Dermis blood vessel endothelial cell (primary cell): ENCODE measurements at regions not wholly inside any gene's neighbourhood (a gene's known extent, or its start where the extent isn't known, plus 50 kb on each side); places are given as distances from the start of the nearest gene placed in this dataset.

Experiments used
- DNase-seq: peaks from one replicate; pipeline ENCODE4 v3.0.0; 2010

DNA sequence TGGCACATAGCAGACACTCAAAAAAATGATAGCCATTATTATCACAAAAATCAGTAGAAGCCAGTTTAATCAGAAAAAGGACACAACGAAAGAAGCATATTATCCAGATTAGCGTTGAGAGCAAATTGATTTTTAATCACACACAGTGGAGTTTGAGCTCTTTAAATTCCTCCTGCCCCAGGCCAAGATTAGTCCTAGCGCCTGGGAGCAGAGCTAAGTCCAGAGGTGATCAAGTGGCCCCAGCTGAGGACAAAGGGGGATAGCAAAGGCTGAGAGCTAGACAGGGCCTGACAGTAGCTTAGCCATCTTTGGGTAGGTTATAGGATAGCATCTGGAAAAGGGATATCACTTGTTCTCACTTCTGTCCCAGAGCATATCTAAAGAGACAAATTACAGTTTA lies 133.6 kb downstream of the NXPE2 start:
- DNase-seq = no peak

DNA sequence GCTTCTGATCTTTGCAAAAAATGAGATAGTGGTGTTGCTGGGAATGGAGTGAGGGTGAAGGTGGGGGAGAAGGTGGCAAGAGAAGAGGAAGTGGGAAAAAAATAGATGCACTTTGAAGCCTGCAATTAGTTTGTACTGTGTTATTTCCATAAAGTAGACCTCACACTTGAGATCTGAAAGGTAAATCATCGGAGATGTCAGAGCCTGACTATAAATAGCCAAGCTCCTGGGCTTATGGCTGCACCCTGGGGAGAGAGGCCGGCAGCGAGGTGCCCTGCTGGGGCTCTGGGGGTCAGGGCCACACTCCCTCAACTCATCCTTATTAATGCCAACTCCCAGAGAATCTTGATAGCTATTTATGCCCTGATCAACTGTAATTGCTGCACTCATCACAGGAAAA lies 134.4 kb downstream of the NXPE2 start:
- DNase-seq = no peak

DNA sequence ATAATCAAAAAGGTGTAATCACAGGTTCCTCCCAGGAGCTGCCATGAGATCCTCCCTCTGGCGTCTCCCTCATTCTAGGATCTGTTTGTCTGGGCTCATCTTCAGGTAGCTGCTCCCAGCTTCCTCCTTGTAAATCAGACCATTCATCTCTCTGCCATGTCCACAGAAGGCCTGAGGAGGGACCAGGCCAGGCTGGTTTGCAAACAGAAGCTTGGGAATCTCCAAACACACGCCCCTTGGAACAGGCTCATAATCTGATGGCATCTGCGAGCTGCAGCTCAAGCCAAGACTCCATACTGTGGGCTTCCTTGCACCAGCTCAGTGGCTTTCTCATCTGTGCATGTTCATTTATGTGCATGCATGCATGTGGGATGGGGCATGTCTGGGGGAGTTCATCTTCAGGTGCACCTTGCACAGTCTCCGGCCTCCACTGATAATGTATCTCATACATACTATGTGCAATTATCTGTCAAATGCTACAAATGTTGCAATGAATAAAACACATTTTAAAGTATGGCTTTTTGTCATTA lies 134.9 kb downstream of the NXPE2 start:
- DNase-seq = no peak

DNA sequence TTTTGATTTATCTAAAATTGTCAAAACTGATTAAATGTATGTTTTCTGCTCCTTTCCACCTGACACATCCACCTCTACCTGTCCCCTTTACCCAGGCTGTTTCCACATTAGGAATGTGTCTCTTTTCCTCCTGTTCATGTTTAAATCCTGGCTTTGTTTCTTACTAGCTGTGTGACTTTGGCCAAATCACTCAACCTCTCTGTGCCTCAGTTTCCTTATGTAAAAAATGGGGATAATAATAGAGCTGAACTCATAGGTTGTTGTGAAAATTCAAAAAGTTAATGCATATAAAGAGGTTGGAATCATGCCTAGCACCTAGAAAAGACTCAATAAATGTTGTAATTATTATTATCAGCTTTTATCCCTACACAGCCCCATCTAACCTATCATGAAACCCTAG lies 136.8 kb downstream of the NXPE2 start:
- no peak for DNase-seq

DNA sequence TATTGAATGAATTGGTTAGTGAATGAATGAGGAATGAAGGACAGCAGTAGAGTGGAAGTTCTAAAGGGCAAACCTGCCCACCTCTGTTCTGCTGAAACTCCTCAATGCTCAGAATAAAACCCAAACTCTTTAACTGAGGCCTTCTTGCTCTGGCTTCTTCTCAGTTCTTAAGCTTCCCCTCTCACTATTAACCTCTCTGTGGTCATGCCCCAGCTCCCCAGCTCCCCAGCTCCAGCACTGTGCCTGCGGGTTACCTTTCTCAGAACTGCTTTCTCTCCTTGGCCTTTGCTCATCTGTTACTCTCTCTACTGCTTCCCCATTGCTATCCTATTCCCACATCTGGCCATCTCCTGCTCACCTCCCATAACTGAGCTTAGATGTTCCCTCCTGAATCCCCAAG lies 137.4 kb downstream of the NXPE2 start:
- no peak for DNase-seq

DNA sequence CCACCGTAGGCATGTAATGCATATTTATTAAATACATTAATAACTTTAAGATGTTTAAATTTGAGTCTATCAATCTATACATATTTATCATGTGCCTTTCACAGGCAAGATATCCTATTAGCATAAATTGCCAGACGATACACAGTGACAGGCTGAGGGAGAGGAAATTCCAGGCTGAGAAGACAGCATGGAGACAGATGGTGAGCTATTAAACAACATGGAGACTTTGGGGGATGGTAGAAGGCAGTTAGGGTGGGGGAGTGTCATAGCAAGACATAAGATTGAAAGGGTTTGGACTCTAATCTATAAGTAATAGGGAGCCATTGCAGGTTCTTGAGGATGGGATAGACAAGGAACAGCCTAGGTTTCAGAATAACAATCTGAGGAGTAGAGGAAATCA lies 138.5 kb downstream of the NXPE2 start:
- DNase-seq = no peak

DNA sequence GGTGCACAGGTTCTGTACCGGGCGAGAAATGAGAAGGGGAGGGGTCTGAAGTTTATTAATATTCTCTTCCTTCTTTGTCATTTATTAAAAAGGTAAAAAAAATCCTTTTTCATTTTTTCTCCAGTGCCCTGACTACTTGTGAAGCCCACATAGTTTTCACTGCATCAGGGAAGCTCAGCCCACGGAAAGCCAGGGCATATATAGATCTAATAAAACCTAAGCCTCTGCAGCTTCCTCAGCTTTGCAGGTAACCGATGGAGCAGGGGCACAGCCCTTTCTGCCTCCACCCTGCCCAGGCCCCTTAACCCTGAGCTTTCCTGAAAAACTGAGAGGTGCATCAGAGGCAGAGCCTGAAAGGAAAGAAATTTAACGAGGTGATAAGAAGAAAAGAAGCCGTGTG lies 140.1 kb downstream of the NXPE2 start:
- no peak for DNase-seq

DNA sequence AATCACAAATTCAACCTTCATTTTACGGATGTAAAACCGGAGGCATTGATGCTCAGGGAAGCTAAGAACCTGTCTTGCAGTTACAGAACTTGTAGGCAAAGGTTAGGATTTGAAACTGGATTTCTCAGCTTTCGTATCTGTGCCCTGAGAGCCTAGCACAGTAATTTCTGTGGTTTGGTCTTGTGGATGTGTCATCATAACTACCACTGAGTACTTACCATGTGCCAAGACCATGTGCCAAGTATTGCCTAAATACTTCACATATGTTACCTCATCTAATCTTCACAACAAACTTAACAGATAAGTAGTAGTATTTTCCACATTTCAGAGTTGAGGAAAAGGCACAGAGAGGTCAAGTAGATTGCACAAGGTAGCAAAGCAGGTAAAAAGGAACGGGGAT lies 140.7 kb downstream of the NXPE2 start:
- no peak for DNase-seq

DNA sequence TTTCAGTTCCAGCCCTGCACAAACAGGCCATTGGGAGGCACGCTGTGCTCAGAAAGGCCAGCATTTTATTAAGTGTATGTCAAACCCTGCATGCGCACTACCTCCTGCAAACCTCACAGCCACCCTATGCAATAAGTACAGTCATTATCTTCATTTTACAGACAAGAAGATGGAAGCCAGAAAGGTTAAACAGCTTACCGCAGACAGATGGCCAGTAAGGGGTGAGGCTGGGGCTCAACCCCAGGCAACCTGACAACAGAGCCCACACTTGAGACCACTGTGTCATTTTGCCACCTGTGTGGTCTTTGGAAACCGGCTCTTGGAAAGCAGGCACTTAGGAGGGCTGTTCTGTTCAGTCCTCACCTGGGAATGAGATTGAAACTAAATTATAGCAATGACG lies 142.3 kb downstream of the NXPE2 start:
- DNase-seq = no peak

DNA sequence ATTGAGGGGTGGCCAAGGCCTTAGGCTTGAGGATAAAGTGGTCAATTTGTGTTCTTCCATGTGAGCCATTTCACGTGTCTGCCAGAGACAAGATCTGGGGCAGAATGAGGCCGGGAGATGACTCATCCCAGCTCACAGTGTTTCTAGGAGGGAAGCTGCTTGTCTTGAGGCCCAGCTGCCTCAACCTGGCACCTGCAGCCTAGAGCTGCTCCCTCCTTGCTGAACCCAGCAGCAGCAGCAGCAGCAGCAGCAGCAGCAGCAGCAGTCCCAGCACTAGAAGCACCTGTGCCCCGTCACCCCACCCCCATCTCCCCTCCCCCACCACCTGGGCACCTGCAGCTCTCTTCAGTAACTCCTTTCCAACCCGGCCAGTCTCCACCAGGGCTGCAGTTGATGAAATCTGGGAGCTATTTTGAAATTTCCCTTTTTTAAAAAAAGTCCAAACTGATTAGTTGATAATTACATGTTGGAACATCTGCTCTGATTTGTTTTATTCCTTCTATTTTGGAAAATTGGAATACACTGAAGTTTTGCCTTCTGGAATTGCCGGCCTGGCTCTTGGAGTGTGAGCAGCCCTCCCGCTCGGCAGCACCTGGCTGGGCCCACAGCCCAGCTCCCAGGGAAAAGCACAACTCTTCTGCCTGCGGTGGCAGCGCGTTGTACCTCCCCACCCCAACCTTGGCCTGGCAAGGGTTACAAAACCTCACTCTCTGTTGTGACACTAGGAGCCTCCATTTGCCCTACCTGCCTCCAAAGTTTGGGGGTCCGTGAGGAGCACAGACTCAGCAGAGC lies 143.5 kb downstream of the NXPE2 start:
- no peak for DNase-seq

DNA sequence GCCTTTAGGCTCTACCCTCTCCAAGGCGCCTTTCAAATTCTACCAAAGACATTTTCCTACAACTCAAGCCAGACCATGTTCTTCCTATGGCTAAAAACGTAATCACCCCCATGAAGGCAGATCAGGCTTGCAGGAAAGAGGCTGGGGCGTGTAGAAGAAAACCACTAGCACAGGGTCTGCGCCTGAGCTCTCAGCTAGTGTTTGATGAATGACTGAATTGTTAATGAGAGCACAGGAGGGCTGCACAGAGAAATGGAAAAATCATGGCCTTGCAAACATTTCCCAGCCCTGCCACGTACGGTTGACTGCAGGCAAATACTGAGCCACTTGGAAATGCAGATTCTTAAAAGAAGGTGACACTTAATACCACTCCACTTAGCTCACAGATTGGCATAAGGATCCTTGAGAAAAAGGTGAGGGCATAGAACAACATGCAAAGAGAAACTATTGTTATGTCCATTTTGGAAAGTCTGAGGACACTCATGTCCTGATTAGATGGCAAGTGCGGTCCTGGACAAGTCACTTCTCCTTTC lies 148.6 kb downstream of the NXPE2 start:
- no peak for DNase-seq

DNA sequence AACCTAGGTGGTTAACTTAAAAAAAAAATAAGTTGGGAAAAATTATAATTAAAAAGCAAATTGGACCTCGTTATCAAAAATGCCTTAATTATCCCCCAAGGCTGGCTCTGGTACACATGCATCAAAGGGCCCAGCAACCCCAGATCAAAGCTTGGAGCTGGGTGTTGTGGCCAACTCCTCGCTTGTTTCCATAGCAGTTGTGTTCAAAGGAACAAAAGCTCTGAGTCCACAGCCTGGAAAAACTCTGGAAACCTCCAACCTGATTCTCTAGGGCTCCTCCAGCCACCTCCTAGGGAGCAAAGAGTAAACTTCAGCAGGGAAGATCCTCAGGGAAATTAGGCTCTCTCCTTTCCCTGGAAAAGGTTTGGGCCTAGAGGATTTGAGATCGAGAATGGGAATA lies 149.4 kb downstream of the NXPE2 start:
- no peak for DNase-seq

DNA sequence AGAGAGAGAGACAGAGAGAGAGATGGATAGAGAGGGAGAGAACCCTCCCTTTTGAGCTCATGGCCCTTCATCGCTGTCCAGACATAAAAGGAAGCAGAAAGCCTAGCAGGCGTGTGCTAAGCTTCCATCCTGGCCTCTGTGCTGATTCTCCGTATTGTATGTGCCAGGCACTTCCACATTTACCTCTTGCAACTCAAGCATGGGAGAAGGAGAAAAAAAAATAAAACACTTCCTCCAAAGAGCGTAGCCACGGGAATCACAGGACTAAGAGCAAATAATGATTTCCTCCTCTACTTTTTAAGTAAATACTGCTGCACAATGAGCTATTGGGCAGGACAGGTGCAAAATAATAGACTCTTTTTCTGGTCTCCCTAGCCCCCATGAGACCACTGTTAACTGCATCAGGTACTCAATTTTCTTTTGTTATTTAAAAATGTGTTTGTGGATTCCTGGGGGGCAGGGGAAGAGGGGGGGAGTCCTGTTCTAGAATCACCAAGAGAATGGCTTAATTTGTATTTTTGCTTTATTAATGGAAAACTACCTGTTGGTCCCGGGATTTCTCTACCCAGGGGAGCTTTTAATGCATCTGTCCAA lies 154.3 kb downstream of the NXPE2 start:
- DNase-seq = no peak

DNA sequence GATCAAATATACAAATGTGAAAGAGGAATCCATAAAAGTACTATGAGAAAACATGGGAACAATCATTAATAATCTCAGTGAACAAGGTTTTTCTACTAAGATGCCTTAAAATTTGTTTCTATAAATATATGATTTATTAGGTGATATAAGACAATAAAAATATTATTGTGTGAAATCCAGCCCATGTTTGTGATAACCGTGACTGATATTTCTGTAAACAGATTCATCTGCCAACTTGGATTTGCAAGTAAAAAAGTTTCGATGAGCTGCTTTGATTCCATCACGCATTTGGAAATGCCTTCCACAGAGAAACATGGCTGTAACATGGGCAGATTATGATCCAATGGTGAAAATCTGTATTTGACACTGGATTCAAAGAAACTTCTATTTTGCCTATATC lies 157.8 kb downstream of the NXPE2 start:
- no peak for DNase-seq

DNA sequence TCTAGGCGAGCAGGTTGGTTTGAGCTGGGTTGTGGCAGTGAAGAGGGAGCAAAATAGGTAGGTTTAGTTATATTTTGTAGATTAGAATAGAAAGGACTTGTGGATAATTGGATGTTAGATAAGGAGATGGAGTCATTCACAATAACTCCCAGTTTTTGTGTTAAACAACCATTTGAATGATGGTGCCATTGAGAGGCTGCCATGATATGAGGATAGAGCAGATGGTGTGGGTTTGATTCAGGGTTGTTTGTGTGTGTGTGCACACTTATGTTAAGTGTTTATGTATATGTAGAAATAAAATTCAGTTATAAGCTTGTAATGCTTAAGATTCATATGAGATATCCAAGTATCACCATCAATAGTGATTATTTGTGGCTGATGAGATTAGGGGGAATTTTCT lies 166.6 kb downstream of the NXPE2 start:
- DNase-seq = no peak

DNA sequence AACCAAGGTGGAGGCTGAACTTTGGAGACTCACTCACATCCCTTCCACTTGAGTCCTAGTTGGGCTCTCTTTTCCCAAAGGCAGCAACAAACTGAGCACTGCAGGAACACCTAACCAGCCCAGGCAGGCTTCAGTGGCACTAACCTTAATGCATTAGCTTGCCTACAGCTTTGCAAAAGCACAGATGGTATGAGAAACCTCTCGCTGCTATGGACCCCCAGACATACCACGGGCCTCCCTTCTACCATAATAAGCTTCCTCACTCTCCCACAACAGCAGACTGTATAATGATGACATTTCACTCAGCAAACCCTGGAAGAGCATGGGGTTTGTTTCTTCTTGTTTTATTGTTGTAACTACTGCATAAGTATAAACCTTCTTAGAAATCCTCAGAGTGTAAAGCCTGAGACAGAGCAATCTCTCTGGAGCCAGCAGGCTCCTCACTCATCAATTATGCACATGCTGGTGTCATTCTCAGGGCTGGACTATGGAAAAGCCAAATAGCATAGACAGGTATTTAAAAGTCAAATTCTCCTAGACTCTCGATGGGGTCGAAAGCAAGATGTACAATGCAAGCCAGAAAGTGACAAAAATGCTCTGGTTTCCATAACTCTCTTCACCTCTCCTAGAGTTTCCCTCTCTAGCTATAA lies 167.6 kb downstream of the NXPE2 start:
- no peak for DNase-seq

DNA sequence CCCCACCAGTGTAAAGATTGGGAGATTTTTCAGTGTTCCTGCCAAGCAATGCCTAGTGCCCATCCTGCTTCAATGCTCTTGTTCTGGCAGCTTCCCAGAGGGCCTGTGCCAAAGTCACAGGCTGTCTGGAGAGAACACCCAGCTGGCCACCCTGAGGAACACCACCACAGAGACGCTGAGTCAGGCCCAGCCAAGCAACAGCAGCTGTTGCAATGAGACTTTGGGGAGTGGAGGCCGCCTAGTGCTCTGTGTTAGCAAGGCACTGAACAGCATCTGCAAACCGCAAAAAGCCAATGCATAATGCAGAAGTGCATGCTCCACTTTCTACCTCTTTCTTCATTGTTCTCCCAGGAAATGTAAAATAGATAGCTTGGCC lies 168.1 kb downstream of the NXPE2 start:
- DNase-seq = no peak

DNA sequence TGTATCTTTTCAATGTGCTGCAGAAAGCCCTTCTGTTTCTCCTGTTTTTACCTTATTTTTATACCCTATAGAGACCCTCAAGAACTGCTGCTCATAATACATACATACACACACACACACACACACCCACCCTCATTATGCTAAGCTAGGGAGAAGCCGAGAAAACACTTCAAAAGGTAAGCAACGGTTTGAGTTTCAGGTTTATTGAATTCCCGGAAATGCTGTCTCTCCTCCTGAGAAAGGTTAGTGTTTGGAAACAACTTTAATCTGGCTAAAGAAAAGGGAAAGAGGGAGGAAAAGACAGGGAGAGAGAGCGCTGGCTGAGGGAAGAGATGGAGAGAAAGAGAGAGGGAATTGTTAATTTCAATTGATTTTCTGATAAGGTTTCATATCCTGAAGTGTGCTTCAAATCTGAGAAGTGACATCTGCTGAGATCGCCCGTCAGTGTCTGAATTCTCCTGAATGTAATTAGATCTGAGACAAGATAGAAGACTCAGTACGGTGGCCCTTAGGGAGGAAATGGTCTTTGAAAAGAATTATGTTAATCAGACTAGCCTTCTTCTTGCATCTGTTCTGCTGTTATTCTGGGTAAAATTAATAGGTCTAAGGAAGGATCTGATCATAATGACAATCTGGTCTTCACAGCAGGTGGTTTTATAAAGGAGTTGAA lies 169.1 kb downstream of the NXPE2 start:
- no peak for DNase-seq

DNA sequence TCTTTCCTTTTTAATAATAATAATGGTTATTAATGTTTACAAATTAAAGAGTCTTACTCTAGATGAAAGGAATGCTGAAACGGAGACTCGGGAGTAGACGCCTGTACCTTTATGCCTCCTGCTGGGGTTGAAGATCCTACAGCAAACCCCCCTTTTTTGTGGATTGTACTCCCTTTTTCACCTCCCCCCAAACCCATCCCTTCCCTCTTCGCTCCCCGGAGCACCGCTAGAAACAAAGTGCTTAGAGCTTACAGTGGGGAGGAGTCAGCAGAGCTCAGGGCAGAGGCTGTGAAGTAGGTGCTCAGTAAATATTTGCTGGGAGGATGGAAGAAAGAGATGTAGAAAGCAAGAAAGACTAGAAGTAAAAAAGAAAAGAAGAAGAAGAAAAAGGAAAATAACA lies 169.7 kb downstream of the NXPE2 start:
- DNase-seq = no peak

DNA sequence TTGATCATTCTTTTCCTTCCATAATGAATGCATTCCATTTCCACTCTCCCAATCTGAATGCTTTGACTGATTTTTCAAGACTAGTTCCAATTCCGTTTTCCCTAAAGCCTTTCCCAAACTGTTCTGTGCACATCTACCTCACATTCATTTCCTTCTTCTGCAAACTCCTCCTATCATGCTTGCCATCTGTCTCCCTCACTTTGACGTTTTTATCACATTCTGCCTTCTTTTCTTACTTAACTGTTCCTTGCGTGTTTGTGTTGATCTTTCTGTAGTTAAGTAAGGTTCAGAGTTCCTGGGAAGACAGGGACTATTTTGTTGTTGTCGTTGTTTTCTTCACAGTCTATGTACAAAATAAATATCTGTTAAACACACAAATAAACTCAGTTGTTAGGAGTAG lies 179.0 kb downstream of the NXPE2 start:
- no peak for DNase-seq

DNA sequence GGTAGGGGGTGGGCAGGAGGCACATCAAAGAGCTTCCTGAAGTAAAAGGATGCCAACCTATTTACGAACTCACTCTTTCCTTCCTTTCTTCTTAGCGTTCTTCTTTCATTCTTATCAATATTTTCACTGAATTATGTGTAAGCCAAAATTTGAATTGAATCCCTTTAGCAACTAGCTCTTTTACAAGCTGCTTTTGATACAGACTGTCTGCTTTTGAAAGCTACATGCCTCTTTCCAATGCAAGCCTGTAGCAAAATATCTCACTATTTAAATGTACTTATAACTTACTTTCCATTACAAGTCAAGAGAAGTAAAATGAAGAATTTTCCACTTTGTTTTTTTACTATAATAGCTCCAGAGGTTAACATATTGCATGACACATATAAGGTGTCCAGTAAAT lies 186.6 kb downstream of the NXPE2 start:
- no peak for DNase-seq

DNA sequence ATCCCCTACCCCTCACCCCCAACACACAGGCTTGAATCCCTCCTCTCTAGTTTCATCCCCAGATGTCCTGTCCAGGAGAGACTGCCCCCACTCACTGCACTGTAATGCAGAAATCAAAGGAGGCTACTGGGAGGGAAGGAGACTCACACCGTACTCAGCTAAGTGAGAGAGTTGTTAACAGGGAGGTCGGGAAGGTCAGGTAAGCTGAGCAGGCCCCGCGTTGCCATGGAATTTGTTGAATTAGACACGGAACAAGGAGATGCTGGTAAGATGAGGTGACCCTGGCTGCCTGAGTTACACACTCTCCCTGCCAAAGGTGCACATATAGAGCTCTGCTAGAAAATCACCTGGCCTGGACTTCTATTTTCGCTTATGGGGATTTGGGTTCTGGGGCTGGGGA lies 197.9 kb downstream of the NXPE2 start:
- no peak for DNase-seq

DNA sequence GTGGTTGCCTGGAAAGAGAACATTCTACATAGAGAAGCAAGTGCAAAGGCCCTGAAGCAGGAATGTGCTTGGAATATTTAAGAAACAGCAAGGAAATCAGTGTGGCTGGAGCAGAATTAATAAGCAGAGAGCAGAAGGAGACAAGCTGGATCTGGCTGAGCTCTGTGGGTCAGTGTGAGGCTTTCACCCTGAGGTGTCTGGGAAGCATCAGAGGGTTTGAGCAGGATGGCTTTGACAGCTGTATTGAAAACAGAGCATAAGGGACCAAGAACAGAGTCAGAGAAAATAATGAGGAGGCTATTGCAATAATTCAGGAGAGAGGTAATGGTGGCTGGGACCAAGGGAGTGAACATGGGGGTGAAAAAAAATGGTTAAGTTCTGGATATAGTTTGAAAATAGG lies 199.6 kb downstream of the NXPE2 start:
- no peak for DNase-seq
